ENCODE measurements at regions not wholly inside any gene's neighbourhood (a gene's known extent, or its start where the extent isn't known, plus 50 kb on each side); places are given as distances from the start of the nearest gene placed in this dataset.
A peak's percentile ranks its signal among the peaks of the same experiment; 100 is the strongest.

DNA sequence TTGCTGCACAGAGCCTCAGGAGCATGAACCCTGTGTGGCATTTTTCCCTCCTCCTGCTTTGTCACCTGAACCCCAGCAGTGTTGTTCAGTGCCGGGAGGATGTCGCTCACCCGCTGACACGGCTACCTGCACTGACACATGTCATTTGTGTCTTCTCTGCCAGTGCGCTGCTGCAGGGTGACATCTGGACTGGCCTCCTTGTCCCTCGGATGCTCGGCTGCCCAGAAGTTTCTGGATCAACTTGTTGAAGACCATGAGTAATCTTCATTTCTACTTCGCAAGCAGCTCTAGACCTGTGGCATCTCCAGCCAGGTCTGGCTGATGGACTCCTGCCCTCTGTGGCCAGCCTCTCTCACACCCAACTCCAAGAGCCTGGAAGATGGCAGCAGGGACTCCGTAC, 311.1 kb upstream of the C2CD4B start:
- Histone ChIP-seq H3K4me1 (peaks cover 61% of the 10 kb centered on the region), H3K9me3 (replicated peaks) (no peaks in the 10 kb centered on the region), H3K27me3 (ENCODE audit: low read depth) (no peaks in the 10 kb centered on the region), H3K27ac (replicated peaks) (peak overlapping the region; percentile 79), H3K36me3 (no peaks in the 10 kb centered on the region), H3K4me3 (no peak overlapping the region)
- intact Hi-C loops (cut with micrococcal nuclease), result no loop called here
- DNase-seq, result no peak
- no peak for TF ChIP-seq CTCF (IDR thresholded peaks at IDR 0.05; ENCODE audit: borderline replicate concordance)

GRCh38 chr15:62477929-62478328, 312.8 kb upstream of the C2CD4B start:
- H3K27ac ChIP-seq (replicated peaks), result no peak overlapping the region
- no peaks in the 10 kb centered on the region for H3K36me3 ChIP-seq
- no peaks in the 10 kb centered on the region for H3K27me3 ChIP-seq (ENCODE audit: low read depth)
- H3K9me3 ChIP-seq (replicated peaks), result no peaks in the 10 kb centered on the region
- no peak for DNase-seq
- intact Hi-C loops (cut with micrococcal nuclease), result no loop called here
- H3K4me1 ChIP-seq, result peaks cover 49% of the 10 kb centered on the region
- no peak overlapping the region for H3K4me3 ChIP-seq
- TF ChIP-seq CTCF (IDR thresholded peaks at IDR 0.05; ENCODE audit: borderline replicate concordance), result no peak

GRCh38 chr15:62482785-62483429, 317.8 kb upstream of the C2CD4B start:
- Histone ChIP-seq H3K36me3 (no peaks in the 10 kb centered on the region), H3K4me3 (no peak overlapping the region), H3K27me3 (ENCODE audit: low read depth) (no peaks in the 10 kb centered on the region), H3K4me1 (peaks cover 41% of the 10 kb centered on the region), H3K9me3 (replicated peaks) (no peaks in the 10 kb centered on the region), H3K27ac (replicated peaks) (peak overlapping the region; percentile 45)
- intact Hi-C loops (cut with micrococcal nuclease), result no loop called here
- DNase-seq, result no peak
- TF ChIP-seq CTCF (IDR thresholded peaks at IDR 0.05; ENCODE audit: borderline replicate concordance), result no peak

DNA sequence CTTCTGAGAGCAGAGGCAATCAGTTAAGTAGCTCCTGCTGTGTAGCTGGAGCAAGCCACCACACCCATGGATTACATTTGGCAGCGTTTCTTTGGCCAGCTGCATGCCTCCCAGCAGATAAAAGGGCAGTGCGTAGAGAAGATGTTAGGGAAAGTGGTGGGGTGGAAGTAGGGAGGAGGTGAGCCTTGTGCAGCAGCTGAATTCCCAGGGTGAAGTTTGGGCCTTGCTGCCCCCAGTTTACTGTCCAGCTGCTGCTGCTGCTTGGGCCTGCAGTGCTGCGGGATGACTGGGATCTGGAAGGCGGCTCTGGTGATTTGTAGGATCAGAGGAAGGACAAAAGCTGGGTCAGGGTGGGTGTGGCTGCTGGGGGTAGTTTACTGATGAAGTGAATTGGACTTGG, 318.7 kb upstream of the C2CD4B start:
- H3K27me3 ChIP-seq (ENCODE audit: low read depth), result no peaks in the 10 kb centered on the region
- intact Hi-C loops (cut with micrococcal nuclease), result no loop called here
- H3K9me3 ChIP-seq (replicated peaks), result no peaks in the 10 kb centered on the region
- H3K27ac ChIP-seq (replicated peaks), result peak overlapping the region; percentile 45
- no peaks in the 10 kb centered on the region for H3K36me3 ChIP-seq
- no peak overlapping the region for H3K4me3 ChIP-seq
- peaks cover 34% of the 10 kb centered on the region for H3K4me1 ChIP-seq
- DNase-seq, result peak; percentile 48
- no peak for TF ChIP-seq CTCF (IDR thresholded peaks at IDR 0.05; ENCODE audit: borderline replicate concordance)

DNA sequence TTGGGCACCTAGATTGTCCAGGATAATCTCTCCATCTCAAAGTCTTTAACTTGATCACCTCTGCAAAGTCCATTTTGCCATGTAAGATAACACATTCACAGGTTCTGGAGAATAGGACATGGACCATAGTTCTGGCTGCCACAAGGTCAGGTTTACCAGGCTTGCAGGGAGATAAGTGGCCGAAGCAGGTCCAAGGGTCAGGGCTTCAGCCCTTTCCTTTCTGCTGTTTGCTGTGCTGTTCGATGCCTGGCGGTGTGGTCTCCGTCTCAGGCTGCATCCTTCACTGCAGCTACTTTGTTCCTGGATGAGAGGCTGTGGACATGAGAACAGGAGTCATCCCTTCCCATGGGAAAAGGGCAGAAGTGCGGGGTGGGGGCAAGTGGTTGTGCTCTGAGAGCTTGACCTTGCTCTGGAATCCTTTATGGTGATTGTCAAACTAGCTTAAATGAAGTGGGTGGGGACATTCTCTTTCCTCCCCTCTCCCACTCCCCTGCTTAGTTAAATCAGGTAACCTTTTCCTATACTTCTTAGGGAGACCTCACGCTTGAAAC, 320.2 kb upstream of the C2CD4B start:
- no peak overlapping the region for H3K27ac ChIP-seq (replicated peaks)
- TF ChIP-seq CTCF (IDR thresholded peaks at IDR 0.05; ENCODE audit: borderline replicate concordance), result no peak
- H3K4me3 ChIP-seq, result no peak overlapping the region
- no peaks in the 10 kb centered on the region for H3K9me3 ChIP-seq (replicated peaks)
- H3K27me3 ChIP-seq (ENCODE audit: low read depth), result no peaks in the 10 kb centered on the region
- H3K4me1 ChIP-seq, result peaks cover 34% of the 10 kb centered on the region
- H3K36me3 ChIP-seq, result no peaks in the 10 kb centered on the region
- no peak for DNase-seq
- intact Hi-C loops (cut with micrococcal nuclease), result no loop called here
